H1 (cell line): ENCODE measurements at regions not wholly inside any gene's neighbourhood (a gene's known extent, or its start where the extent isn't known, plus 50 kb on each side); places are given as distances from the start of the nearest gene placed in this dataset.

Experiments
- CTCF ChIA-PET: fragments of 300-600 bp; sonication (Branson Sonifier 250); formaldehyde crosslinking; loops from one replicate; lab custom pipeline; 2021; ENCODE audit not compliant: partially characterized antibody; lab: Charles Lee
- POLR2A ChIA-PET: fragments of 300-600 bp; sonication (Branson Sonifier 250); formaldehyde crosslinking; loops from one replicate; lab custom pipeline; 2021; ENCODE audit warnings: inconsistent platforms; ENCODE audit not compliant: partially characterized antibody; lab: Charles Lee
- DNase-seq, 2 experiments: peaks; one replicate each; pipeline versions ENCODE4 v3.0.0 to v3.0.0-alpha.2; 2010 to 2022; ENCODE audit warnings: low spot score in 2 of 2, low read depth in 1 of 2, mixed read lengths in 1 of 2
- FAIRE-seq: peaks from 2 replicates; lab custom pipeline; 2011; peaks lifted over from hg19 to GRCh38; lab: Jason Lieb, UNC
- H2AFZ ChIP-seq: 2 replicates; pipeline ENCODE4 v1.8.1; 2012; ENCODE audit warnings: low read length, inconsistent platforms
- H2AK5ac ChIP-seq: 2 replicates; pipeline ENCODE4 v1.6.1; 2013; ENCODE audit warnings: low read depth, low read length
- H2BK120ac ChIP-seq: replicated peaks from 2 replicates; pipeline ENCODE3; 2013; ENCODE audit warnings: low read depth, low read length, inconsistent platforms
- H2BK12ac ChIP-seq: 2 replicates; pipeline ENCODE4 v1.6.1; 2013; ENCODE audit warnings: low read depth, low read length
- H2BK15ac ChIP-seq: 2 replicates; pipeline ENCODE4 v1.6.1; 2013; ENCODE audit warnings: low read length
- H2BK20ac ChIP-seq: 2 replicates; pipeline ENCODE4 v1.6.1; 2013; ENCODE audit warnings: low read length
- H2BK5ac ChIP-seq: 2 replicates; pipeline ENCODE4 v1.6.1; 2013; ENCODE audit warnings: low read depth, low read length
- H3K14ac ChIP-seq: 2 replicates; pipeline ENCODE4 v1.6.1; 2013; ENCODE audit warnings: inconsistent platforms; ENCODE audit not compliant: insufficient read length
- H3K18ac ChIP-seq: 2 replicates; pipeline ENCODE4 v1.6.1; 2013; ENCODE audit warnings: low read length; ENCODE audit errors: extremely low read depth
- H3K23ac ChIP-seq: 2 replicates; pipeline ENCODE4 v1.6.1; 2013; ENCODE audit warnings: inconsistent platforms; ENCODE audit not compliant: insufficient read length
- H3K23me2 ChIP-seq: 2 replicates; pipeline ENCODE4 v1.6.1; 2013; ENCODE audit warnings: low read depth, low read length
- H3K27ac ChIP-seq: 2 replicates; pipeline ENCODE4 v1.6.1; 2011; ENCODE audit warnings: low read depth, low read length, inconsistent platforms
- H3K27me3 ChIP-seq, 4 experiments: replicated peaks in 1 of 4; 1 replicate in 1 of 4; 2 replicates in 3 of 4; pipeline versions ENCODE4 v1.6.1 to v1.8.1; 2011 to 2013; ENCODE audit warnings: low read length in 3 of 4, mild to moderate bottlenecking in 3 of 4, inconsistent platforms in 2 of 4, mixed read lengths in 2 of 4, moderate library complexity in 1 of 4; ENCODE audit not compliant: control insufficient read depth in 3 of 4, insufficient read depth in 3 of 4; ENCODE audit errors: extremely low read depth in 1 of 4
- H3K36me3 ChIP-seq, 4 experiments: 2 replicates each; pipeline versions ENCODE4 v1.6.1 to v1.8.1; 2011 to 2013; ENCODE audit warnings: mild to moderate bottlenecking in 4 of 4, low read length in 3 of 4, moderate library complexity in 2 of 4, control low read depth in 1 of 4, inconsistent platforms in 1 of 4; ENCODE audit not compliant: insufficient read depth in 4 of 4, control insufficient read depth in 2 of 4
- H3K4ac ChIP-seq: replicated peaks from 2 replicates; pipeline ENCODE3; 2013; ENCODE audit warnings: low read length, low read depth, mixed read lengths, inconsistent platforms; ENCODE audit not compliant: insufficient read length
- H3K4me1 ChIP-seq, 4 experiments: replicated peaks in 1 of 4; 1 replicate in 1 of 4; 2 replicates in 3 of 4; pipeline versions ENCODE4 v1.6.1 to v1.8.1; 2011 to 2013; ENCODE audit warnings: low read length in 3 of 4, inconsistent platforms in 2 of 4, mixed read lengths in 1 of 4; ENCODE audit not compliant: insufficient read depth in 4 of 4, control insufficient read depth in 3 of 4
- H3K4me2 ChIP-seq, 2 experiments: 2 replicates each; pipeline versions ENCODE4 v1.6.1 to v1.8.1; 2011 to 2013; ENCODE audit warnings: low read depth in 2 of 2, low read length in 2 of 2, control low read depth in 1 of 2, inconsistent platforms in 1 of 2, mild to moderate bottlenecking in 1 of 2; ENCODE audit not compliant: insufficient read depth in 1 of 2
- H3K4me3 ChIP-seq, 4 experiments: fragments of 200-600, 300-600 bp in 1 of 4; sonication (generic), shearing (Covaris generic), sonication (Bioruptor Twin) in 1 of 4; 2 replicates each; pipeline versions ENCODE4 v1.5.1 to v1.8.1; 2011 to 2016; ENCODE audit warnings: low read length in 4 of 4, low read depth in 3 of 4, control low read depth in 2 of 4, inconsistent platforms in 2 of 4, mild to moderate bottlenecking in 2 of 4, mixed read lengths in 1 of 4, moderate library complexity in 1 of 4; ENCODE audit not compliant: insufficient read depth in 2 of 4; ENCODE audit errors: extremely low read depth in 1 of 4
- H3K56ac ChIP-seq: replicated peaks from 2 replicates; pipeline ENCODE3; 2013; ENCODE audit warnings: low read depth, mild to moderate bottlenecking, mixed read lengths, low read length, inconsistent platforms; ENCODE audit not compliant: insufficient read length
- H3K79me1 ChIP-seq: 2 replicates; pipeline ENCODE4 v1.6.1; 2013; ENCODE audit warnings: low read depth, low read length, control low read depth
- H3K79me2 ChIP-seq, 2 experiments: 2 replicates each; pipeline versions ENCODE4 v1.6.1 to v1.8.1; 2012 to 2013; ENCODE audit warnings: low read length in 2 of 2, mild to moderate bottlenecking in 2 of 2, inconsistent platforms in 1 of 2; ENCODE audit not compliant: insufficient read depth in 2 of 2, control insufficient read depth in 1 of 2
- H3K9ac ChIP-seq, 4 experiments: replicated peaks in 1 of 4; 1 replicate in 1 of 4; 2 replicates in 3 of 4; pipeline versions ENCODE4 v1.6.1 to v1.8.1; 2011 to 2013; ENCODE audit warnings: low read depth in 3 of 4, low read length in 3 of 4, control low read depth in 2 of 4, mild to moderate bottlenecking in 2 of 4, moderate library complexity in 2 of 4, inconsistent platforms in 1 of 4; ENCODE audit errors: extremely low read depth in 1 of 4
- H3K9me3 ChIP-seq, 2 experiments: 2 replicates each; pipeline versions ENCODE4 v1.6.1 to v1.8.1; 2012 to 2013; ENCODE audit warnings: mild to moderate bottlenecking in 2 of 2, moderate library complexity in 2 of 2, control low read depth in 1 of 2, inconsistent platforms in 1 of 2, low read depth in 1 of 2, low read length in 1 of 2, mixed read lengths in 1 of 2; ENCODE audit not compliant: insufficient read depth in 2 of 2
- H4K20me1 ChIP-seq, 2 experiments: replicated peaks in 1 of 2; 2 replicates each; pipeline versions ENCODE3 to v1.8.1; 2011 to 2013; ENCODE audit warnings: inconsistent platforms in 2 of 2, low read length in 2 of 2, mild to moderate bottlenecking in 1 of 2; ENCODE audit not compliant: insufficient read depth in 2 of 2, control insufficient read depth in 1 of 2
- H4K5ac ChIP-seq: 2 replicates; pipeline ENCODE4 v1.6.1; 2013; ENCODE audit warnings: low read length, low read depth, mixed read lengths, inconsistent platforms; ENCODE audit not compliant: insufficient read length
- H4K8ac ChIP-seq: 2 replicates; pipeline ENCODE4 v1.8.0; 2013; ENCODE audit warnings: mild to moderate bottlenecking, moderate library complexity, low read length, inconsistent platforms; ENCODE audit not compliant: insufficient read depth; ENCODE audit errors: extremely low read depth
- H4K91ac ChIP-seq: replicated peaks from 2 replicates; pipeline ENCODE3; 2013; ENCODE audit warnings: low read length, mixed read lengths, inconsistent platforms; ENCODE audit not compliant: insufficient read length
- CBX5 ChIP-seq: fragments of 300-800, 300-1000 bp; sonication (generic); IDR thresholded peaks from 2 replicates; pipeline ENCODE4 v1.7.1; 2016; ENCODE audit warnings: antibody characterized with exemption, low read length, low read depth
- EZH2 ChIP-seq: fragments of 200-600 bp; sonication (generic); IDR thresholded peaks from 2 replicates; pipeline ENCODE4 v1.7.1; 2012; ENCODE audit warnings: low read depth, mild to moderate bottlenecking, moderate library complexity, low read length, inconsistent platforms; ENCODE audit not compliant: severe bottlenecking
- NANOG ChIP-seq: IDR thresholded peaks from 2 replicates; pipeline ENCODE4 v1.6.1; 2011; ENCODE audit warnings: low read length, low read depth, mild to moderate bottlenecking, inconsistent platforms; ENCODE audit not compliant: insufficient read depth, poor library complexity, severe bottlenecking
- POLR2A ChIP-seq, 2 experiments: IDR thresholded peaks; 1 replicate in 1 of 2; 2 replicates in 1 of 2; pipeline ENCODE4 v1.6.1; 2011; ENCODE audit warnings: low read depth in 2 of 2, low read length in 2 of 2, mild to moderate bottlenecking in 2 of 2; ENCODE audit errors: control extremely low read depth in 1 of 2
- RXRA ChIP-seq: IDR thresholded peaks from 2 replicates; pipeline ENCODE4 v1.6.1; 2011; ENCODE audit warnings: low read depth, mild to moderate bottlenecking, low read length, moderate library complexity; ENCODE audit not compliant: insufficient read depth
- TAF7 ChIP-seq: optimal IDR thresholded peaks from 2 replicates; pipeline ENCODE3; 2011; ENCODE audit warnings: low read depth, mild to moderate bottlenecking, inconsistent platforms, low read length, moderate library complexity, borderline replicate concordance
- TBP ChIP-seq: IDR thresholded peaks from 2 replicates; pipeline ENCODE4 v1.6.1; 2011; ENCODE audit warnings: low read depth, low read length, improper control_type of control experiment
- TCF12 ChIP-seq: IDR thresholded peaks from 2 replicates; pipeline ENCODE4 v1.6.1; 2011; ENCODE audit warnings: low read depth, mild to moderate bottlenecking, low read length
- ZNF274 ChIP-seq: IDR thresholded peaks from 2 replicates; pipeline ENCODE4 v1.7.0; 2012; ENCODE audit warnings: low read length, borderline replicate concordance; ENCODE audit errors: extremely low read depth
- WGBS, 2 experiments: shearing (Covaris generic) in 1 of 2; methylation state at CpG; one replicate each; pipeline versions ENCODE4 v1.1.6 to v1.1.7; 2013 to 2015; ENCODE audit warnings: low lambda C conversion rate in 2 of 2, mixed read lengths in 2 of 2, inconsistent platforms in 1 of 2, low coverage in 1 of 2, missing lambda C conversion rate in 1 of 2; ENCODE audit not compliant: insufficient replicate concordance in 2 of 2, insufficient coverage in 1 of 2, insufficient read length in 1 of 2; ENCODE audit errors: extremely low coverage in 1 of 2, missing lambda C conversion rate in 1 of 2; 5-methylcytosine and 5-hydroxymethylcytosine counted together

DNA sequence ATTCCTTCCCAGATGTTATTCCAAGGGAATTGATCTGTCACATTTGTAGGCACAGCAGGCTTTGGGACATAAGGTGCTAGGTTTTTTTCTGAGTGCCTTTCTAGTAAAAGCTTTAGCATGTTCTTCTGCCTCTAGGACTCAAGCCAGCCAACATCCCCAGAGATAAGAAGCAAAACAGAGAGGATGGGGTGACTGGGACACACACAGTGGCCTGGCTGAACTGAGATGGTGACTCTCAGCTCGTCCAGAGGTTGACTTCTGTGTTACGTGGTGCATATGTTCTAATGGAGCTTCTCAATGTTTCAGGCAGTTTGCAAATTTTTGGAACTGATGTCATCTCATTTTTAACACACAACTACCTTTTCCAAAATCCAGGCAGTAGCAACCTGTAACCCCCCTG is 188.1 kb upstream of the CELF2 start:
- Histone ChIP-seq H4K20me1 (no peaks in the 10 kb centered on the region), H2BK120ac (no peak overlapping the region), H4K91ac (no peak overlapping the region), H2AK5ac (no peak overlapping the region), H2BK12ac (no peak overlapping the region), H3K4me2 (no peak overlapping the region), H4K8ac (no peak overlapping the region), H3K18ac (no peak overlapping the region), H3K56ac (no peak overlapping the region), H3K79me1 (no peaks in the 10 kb centered on the region), H2BK5ac (no peak overlapping the region), H4K5ac (no peak overlapping the region), H3K4me1 (no peaks in the 10 kb centered on the region), H3K36me3 (no peaks in the 10 kb centered on the region), H3K4me3 (no peak overlapping the region), H2BK20ac (no peak overlapping the region), H3K9me3 (no peaks in the 10 kb centered on the region), H2AFZ (no peak overlapping the region), H3K9ac (no peak overlapping the region), H3K4ac (no peak overlapping the region), H2BK15ac (no peak overlapping the region), H3K27ac (no peak overlapping the region), H3K23ac (no peak overlapping the region), H3K14ac (no peak overlapping the region), H3K27me3 (no peaks in the 10 kb centered on the region), H3K79me2 (no peaks in the 10 kb centered on the region), H3K23me2 (no peaks in the 10 kb centered on the region)
- CTCF ChIA-PET = interaction anchor here (0.8 kb wide), 1 partner anchor 27 kb away, joined by 7 read pairs; no protein-coding TSS in a partner anchor
- 87% methylated on average over 2 of the region's 2 CpGs; no CpG with 5 or more reads in 1 of the 2 experiments for WGBS, 2 experiments
- FAIRE-seq (no peak), DNase-seq (no peak)
- POLR2A ChIA-PET = no interaction called here
- TF ChIP-seq CBX5 (no peak), ZNF274 (no peak), NANOG (no peak), RXRA (no peak), TBP (no peak), POLR2A (IDR thresholded peaks at IDR 0.05; ENCODE audit: control extremely low read depth in 1 of 2, low read depth in 2 of 2, low read length in 2 of 2) (no peak), TAF7 (no peak), EZH2 (no peak), TCF12 (no peak)
